H9 (cell line): ENCODE measurements at regions not wholly inside any gene's neighbourhood (a gene's known extent, or its start where the extent isn't known, plus 50 kb on each side); places are given as distances from the start of the nearest gene placed in this dataset.

Source experiments
- DNase-seq: peaks from one replicate; pipeline ENCODE4 v3.0.0-alpha.2; 2017
- H2AFZ ChIP-seq: one replicate; pipeline ENCODE4 v1.6.1; 2013; ENCODE audit warnings: mild to moderate bottlenecking, low read length, control low read depth, moderate library complexity
- H2AK5ac ChIP-seq: 2 replicates; pipeline ENCODE4 v1.6.1; 2013; ENCODE audit warnings: low read length, control low read depth, mixed read lengths; ENCODE audit not compliant: insufficient read length
- H2BK120ac ChIP-seq: one replicate; pipeline ENCODE4 v1.6.1; 2013; ENCODE audit warnings: low read depth, mild to moderate bottlenecking, low read length, control low read depth, inconsistent platforms; ENCODE audit not compliant: poor library complexity, severe bottlenecking
- H2BK12ac ChIP-seq: 2 replicates; pipeline ENCODE4 v1.6.1; 2013; ENCODE audit warnings: low read length, control low read depth, mixed read lengths, low read depth; ENCODE audit not compliant: insufficient read length
- H2BK15ac ChIP-seq: 2 replicates; pipeline ENCODE4 v1.6.1; 2013; ENCODE audit warnings: low read depth, low read length, control low read depth
- H2BK20ac ChIP-seq: one replicate; pipeline ENCODE4 v1.6.1; 2013; ENCODE audit warnings: low read depth, mild to moderate bottlenecking, low read length, control low read depth, inconsistent platforms; ENCODE audit not compliant: poor library complexity, severe bottlenecking
- H2BK5ac ChIP-seq: 2 replicates; pipeline ENCODE4 v1.6.1; 2013; ENCODE audit warnings: low read length, control low read depth, mixed read lengths; ENCODE audit not compliant: insufficient read length
- H3K14ac ChIP-seq: 2 replicates; pipeline ENCODE4 v1.6.1; 2013; ENCODE audit warnings: low read length, control low read depth; ENCODE audit not compliant: insufficient read depth
- H3K18ac ChIP-seq: 2 replicates; pipeline ENCODE4 v1.6.1; 2013; ENCODE audit warnings: low read depth, mild to moderate bottlenecking, mixed read lengths, low read length, control low read depth; ENCODE audit not compliant: insufficient read length
- H3K23ac ChIP-seq: 2 replicates; pipeline ENCODE4 v1.6.1; 2013; ENCODE audit warnings: low read length, control low read depth, mixed read lengths, low read depth; ENCODE audit not compliant: insufficient read length
- H3K23me2 ChIP-seq: 2 replicates; pipeline ENCODE4 v1.6.1; 2013; ENCODE audit warnings: low read depth, mild to moderate bottlenecking, mixed read lengths, low read length, control low read depth; ENCODE audit not compliant: insufficient read length, poor library complexity, severe bottlenecking
- H3K27ac ChIP-seq: 2 replicates; pipeline ENCODE4 v1.5.1; 2013; ENCODE audit warnings: low read length, control low read depth, mixed read lengths, low read depth; ENCODE audit not compliant: insufficient read length
- H3K27me3 ChIP-seq: 2 replicates; pipeline ENCODE4 v1.6.1; 2013; ENCODE audit warnings: low read length, control low read depth, inconsistent platforms; ENCODE audit not compliant: insufficient read depth
- H3K4ac ChIP-seq: 2 replicates; pipeline ENCODE4 v1.6.1; 2013; ENCODE audit warnings: low read depth, mild to moderate bottlenecking, control low read depth, inconsistent platforms, low read length, moderate library complexity
- H3K4me1 ChIP-seq: 2 replicates; pipeline ENCODE4 v1.6.1; 2013; ENCODE audit warnings: low read length, control low read depth, inconsistent platforms; ENCODE audit not compliant: insufficient read depth
- H3K4me2 ChIP-seq: 2 replicates; pipeline ENCODE4 v1.6.1; 2013; ENCODE audit warnings: low read length, control low read depth, mixed read lengths; ENCODE audit not compliant: insufficient read length, insufficient read depth
- H3K56ac ChIP-seq: 2 replicates; pipeline ENCODE4 v1.6.1; 2013; ENCODE audit warnings: low read depth, mild to moderate bottlenecking, mixed read lengths, low read length, control low read depth; ENCODE audit not compliant: insufficient read length
- H3K79me1 ChIP-seq: 2 replicates; pipeline ENCODE4 v1.6.1; 2013; ENCODE audit warnings: low read depth, mild to moderate bottlenecking, moderate library complexity, low read length, control low read depth, inconsistent platforms; ENCODE audit not compliant: insufficient read depth, poor library complexity, severe bottlenecking
- H3K79me2 ChIP-seq: 2 replicates; pipeline ENCODE4 v1.6.1; 2013; ENCODE audit warnings: low read length, control low read depth, inconsistent platforms; ENCODE audit not compliant: insufficient read depth
- H3K9ac ChIP-seq: 2 replicates; pipeline ENCODE4 v1.6.1; 2013; ENCODE audit warnings: low read length, control low read depth, mixed read lengths; ENCODE audit not compliant: insufficient read length; ENCODE audit errors: extremely low read depth
- H3K9me3 ChIP-seq: one replicate; pipeline ENCODE4 v1.6.1; 2013; ENCODE audit warnings: low read depth, low read length, inconsistent platforms; ENCODE audit not compliant: control insufficient read depth
- H3T11ph ChIP-seq: one replicate; pipeline ENCODE4 v1.6.1; 2013; ENCODE audit warnings: mild to moderate bottlenecking, low read length, control low read depth, inconsistent platforms
- H4K20me1 ChIP-seq: one replicate; pipeline ENCODE4 v1.6.1; 2013; ENCODE audit not compliant: control insufficient read depth, insufficient read length, insufficient read depth
- H4K5ac ChIP-seq: 2 replicates; pipeline ENCODE4 v1.6.1; 2013; ENCODE audit warnings: low read depth, mild to moderate bottlenecking, mixed read lengths, low read length, control low read depth; ENCODE audit not compliant: insufficient read length
- H4K8ac ChIP-seq: replicated peaks from 2 replicates; pipeline ENCODE4 v1.6.1; 2013; ENCODE audit warnings: low read length, control low read depth, mixed read lengths, low read depth; ENCODE audit not compliant: insufficient read length
- H4K91ac ChIP-seq: 2 replicates; pipeline ENCODE4 v1.6.1; 2013; ENCODE audit warnings: low read depth, mild to moderate bottlenecking, moderate library complexity, mixed read lengths, low read length, control low read depth; ENCODE audit not compliant: insufficient read length
- H3K27ac Mint-ChIP-seq, 3 experiments: 2 replicates in 2 of 3; 3 replicates in 1 of 3; pipeline ENCODE4 v1.8.0; 2020 to 2021; ENCODE audit warnings: mixed read lengths in 3 of 3, mild to moderate bottlenecking in 1 of 3, moderate library complexity in 1 of 3
- H3K27me3 Mint-ChIP-seq: 2 replicates; pipeline ENCODE4 v1.8.0; 2021; ENCODE audit warnings: low read depth, mild to moderate bottlenecking, moderate library complexity, mixed read lengths
- H3K36me3 Mint-ChIP-seq, 3 experiments: 2 replicates in 2 of 3; 3 replicates in 1 of 3; pipeline ENCODE4 v1.8.0; 2020 to 2021; ENCODE audit warnings: low read depth in 3 of 3, mixed read lengths in 3 of 3; ENCODE audit not compliant: insufficient read depth in 1 of 3
- H3K4me1 Mint-ChIP-seq, 2 experiments: 2 replicates each; pipeline ENCODE4 v1.8.0; 2020; ENCODE audit warnings: mixed read lengths in 2 of 2
- H3K4me3 Mint-ChIP-seq, 2 experiments: 2 replicates in 1 of 2; 3 replicates in 1 of 2; pipeline ENCODE4 v1.8.0; 2020 to 2021; ENCODE audit warnings: mild to moderate bottlenecking in 2 of 2, mixed read lengths in 2 of 2, moderate library complexity in 1 of 2
- H3K9me3 Mint-ChIP-seq, 2 experiments: 2 replicates in 1 of 2; 3 replicates in 1 of 2; pipeline ENCODE4 v1.8.0; 2020; ENCODE audit warnings: mild to moderate bottlenecking in 2 of 2, mixed read lengths in 2 of 2, moderate library complexity in 1 of 2
- WGBS: extraction: QIAGEN DNeasy Blood & Tissue Kit; methylation state at CpG from one replicate; pipeline ENCODE4 v1.1.7; 2013; ENCODE audit warnings: missing lambda C conversion rate, low lambda C conversion rate, mixed read lengths; ENCODE audit not compliant: insufficient read length; ENCODE audit errors: extremely low coverage; 5-methylcytosine and 5-hydroxymethylcytosine counted together
- TF ChIP-seq, protein P1 (sequence below): fragments of 200-600 bp; sonication (generic); conservative IDR thresholded peaks from 3 replicates; pipeline ENCODE4 v1.8.0; 2021; ENCODE audit warnings: antibody characterized with exemption, mild to moderate bottlenecking

DNA sequence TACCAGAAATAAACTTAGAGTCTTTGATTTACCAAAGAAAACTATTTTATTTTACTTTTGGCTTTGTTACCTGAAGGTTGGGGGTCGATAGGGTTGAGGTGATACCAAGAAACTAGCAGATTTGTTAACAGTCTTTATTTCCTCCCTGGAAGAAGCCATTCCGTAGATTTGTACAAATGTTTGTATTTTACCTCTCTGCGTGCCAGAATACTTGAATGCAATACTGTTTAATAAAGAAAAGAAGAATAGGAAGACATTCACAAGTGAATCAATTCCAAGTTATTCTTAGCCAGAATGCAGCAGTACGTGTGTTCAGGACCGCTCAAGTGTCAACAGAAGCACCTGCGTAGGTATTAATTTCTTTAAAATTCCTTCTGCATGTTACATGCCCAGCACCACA lies 260.3 kb upstream of the TENM3 start:
- Histone ChIP-seq H3K79me1 (no peaks in the 10 kb centered on the region), H3K9me3 (no peaks in the 10 kb centered on the region), H3K4ac (no peak overlapping the region), H3K27ac (no peak overlapping the region), H3K9ac (no peak overlapping the region), H2BK5ac (no peak overlapping the region), H3T11ph (no peak overlapping the region), H3K56ac (no peak overlapping the region), H2AFZ (no peak overlapping the region), H2BK12ac (no peak overlapping the region), H2BK120ac (no peak overlapping the region), H2BK20ac (no peak overlapping the region), H4K5ac (no peak overlapping the region), H3K27me3 (no peaks in the 10 kb centered on the region), H3K4me2 (no peak overlapping the region), H2BK15ac (no peak overlapping the region), H4K91ac (no peak overlapping the region), H3K18ac (no peak overlapping the region), H4K8ac (no peak overlapping the region), H3K23ac (no peak overlapping the region), H2AK5ac (no peak overlapping the region), H3K14ac (no peak overlapping the region), H4K20me1 (no peaks in the 10 kb centered on the region), H3K23me2 (no peaks in the 10 kb centered on the region), H3K79me2 (no peaks in the 10 kb centered on the region), H3K4me1 (peaks cover 6% of the 10 kb centered on the region; the same call in 1 of the 2 replicates)
- Mint-ChIP-seq H3K4me1 (peaks cover 21 to 24% of the 10 kb centered on the region in 2 experiments), H3K36me3 (peaks cover 0 to 3% (median 0%) of the 10 kb centered on the region in 3 experiments; a peak in 3 of 7 replicates), H3K4me3 (no peak overlapping the region), H3K27me3 (no peaks in the 10 kb centered on the region), H3K27ac (no peak overlapping the region), H3K9me3 (no peaks in the 10 kb centered on the region)
- TF ChIP-seq, protein P1, sequence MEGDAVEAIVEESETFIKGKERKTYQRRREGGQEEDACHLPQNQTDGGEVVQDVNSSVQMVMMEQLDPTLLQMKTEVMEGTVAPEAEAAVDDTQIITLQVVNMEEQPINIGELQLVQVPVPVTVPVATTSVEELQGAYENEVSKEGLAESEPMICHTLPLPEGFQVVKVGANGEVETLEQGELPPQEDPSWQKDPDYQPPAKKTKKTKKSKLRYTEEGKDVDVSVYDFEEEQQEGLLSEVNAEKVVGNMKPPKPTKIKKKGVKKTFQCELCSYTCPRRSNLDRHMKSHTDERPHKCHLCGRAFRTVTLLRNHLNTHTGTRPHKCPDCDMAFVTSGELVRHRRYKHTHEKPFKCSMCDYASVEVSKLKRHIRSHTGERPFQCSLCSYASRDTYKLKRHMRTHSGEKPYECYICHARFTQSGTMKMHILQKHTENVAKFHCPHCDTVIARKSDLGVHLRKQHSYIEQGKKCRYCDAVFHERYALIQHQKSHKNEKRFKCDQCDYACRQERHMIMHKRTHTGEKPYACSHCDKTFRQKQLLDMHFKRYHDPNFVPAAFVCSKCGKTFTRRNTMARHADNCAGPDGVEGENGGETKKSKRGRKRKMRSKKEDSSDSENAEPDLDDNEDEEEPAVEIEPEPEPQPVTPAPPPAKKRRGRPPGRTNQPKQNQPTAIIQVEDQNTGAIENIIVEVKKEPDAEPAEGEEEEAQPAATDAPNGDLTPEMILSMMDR, result no peak
- no CpG with 5 or more reads among the region's 6 CpGs for WGBS
- DNase-seq, result no peak
